Ascending aorta (tissue), 2 donors: ENCODE measurements at regions not wholly inside any gene's neighbourhood (a gene's known extent, or its start where the extent isn't known, plus 50 kb on each side); places are given as distances from the start of the nearest gene placed in this dataset.
"Not testable (repeated sequence)": the region's sequence is repeated elsewhere in the genome, so short reads cannot be mapped to it uniquely, and the experiment has no call there.

ENCODE experiments used
- DNase-seq, 2 donors: peaks; one replicate each; pipeline ENCODE4 v3.0.0-alpha.2; 2019; ENCODE audit warnings: low spot score in 2 of 2
- H3K27ac ChIP-seq, 2 donors: fragments of 200-600 bp; sonication (generic); one replicate each; pipeline ENCODE4 v1.5.1; 2016 to 2017; ENCODE audit warnings: mild to moderate bottlenecking in 1 of 2
- H3K27me3 ChIP-seq: fragments of 200-600 bp; sonication (generic); one replicate; pipeline ENCODE4 v1.5.1; 2017
- H3K36me3 ChIP-seq, 2 donors: fragments of 200-600 bp; sonication (generic); one replicate each; pipeline ENCODE4 v1.5.1; 2016
- H3K4me1 ChIP-seq, 2 donors: fragments of 200-600 bp; sonication (generic); one replicate each; pipeline ENCODE4 v1.5.1; 2016 to 2017; ENCODE audit warnings: mild to moderate bottlenecking in 1 of 2
- H3K4me3 ChIP-seq, 2 donors: fragments of 200-600 bp; sonication (generic); one replicate each; pipeline ENCODE4 v1.5.1; 2016 to 2017; ENCODE audit warnings: mild to moderate bottlenecking in 1 of 2
- H3K9me3 ChIP-seq, 2 donors: fragments of 200-600 bp; sonication (generic); one replicate each; pipeline ENCODE4 v1.5.1; 2016
- CTCF ChIP-seq, 3 experiments: fragments of 200-600 bp in 2 of 3; fragments of 450-650 bp in 1 of 3; sonication (generic) in 2 of 3; IDR thresholded peaks; one replicate each; pipeline ENCODE4 v1.5.1; 2016 to 2019; ENCODE audit warnings: antibody characterized with exemption in 3 of 3, mild to moderate bottlenecking in 1 of 3, moderate library complexity in 1 of 3
- intact Hi-C: fragments of 100-400 bp; cut with DNase I; formaldehyde crosslinking; loops from one replicate; pipeline ENCODE4 v1.15.1; 2023

GRCh38 chrX:84865113-84865512 lies 138.6 kb upstream of the APOOL start:
- Histone ChIP-seq H3K4me1 (no peaks in the 10 kb centered on the region), H3K27me3 (no peaks in the 10 kb centered on the region), H3K36me3 (no peaks in the 10 kb centered on the region), H3K9me3 (no peaks in the 10 kb centered on the region), H3K27ac (no peak overlapping the region), H3K4me3 (no peak overlapping the region)
- no peak for TF ChIP-seq CTCF (IDR thresholded peaks at IDR 0.05)
- intact Hi-C loops = no loop called here
- no peak for DNase-seq

- H3K9me3 ChIP-seq, H3K36me3 ChIP-seq, H3K27me3 ChIP-seq, DNase-seq, H3K4me1 ChIP-seq, H3K4me3 ChIP-seq: not testable (repeated sequence)
- peak overlapping the region; percentile 33 to 37 for H3K27ac ChIP-seq
- intact Hi-C loops = loop anchor here (10.0 kb wide), 1 partner anchor 185 kb away; no protein-coding TSS in a partner anchor
These were observed 133.4 kb upstream of the APOOL start for GRCh38 chrX:84870281-84870680.

DNA sequence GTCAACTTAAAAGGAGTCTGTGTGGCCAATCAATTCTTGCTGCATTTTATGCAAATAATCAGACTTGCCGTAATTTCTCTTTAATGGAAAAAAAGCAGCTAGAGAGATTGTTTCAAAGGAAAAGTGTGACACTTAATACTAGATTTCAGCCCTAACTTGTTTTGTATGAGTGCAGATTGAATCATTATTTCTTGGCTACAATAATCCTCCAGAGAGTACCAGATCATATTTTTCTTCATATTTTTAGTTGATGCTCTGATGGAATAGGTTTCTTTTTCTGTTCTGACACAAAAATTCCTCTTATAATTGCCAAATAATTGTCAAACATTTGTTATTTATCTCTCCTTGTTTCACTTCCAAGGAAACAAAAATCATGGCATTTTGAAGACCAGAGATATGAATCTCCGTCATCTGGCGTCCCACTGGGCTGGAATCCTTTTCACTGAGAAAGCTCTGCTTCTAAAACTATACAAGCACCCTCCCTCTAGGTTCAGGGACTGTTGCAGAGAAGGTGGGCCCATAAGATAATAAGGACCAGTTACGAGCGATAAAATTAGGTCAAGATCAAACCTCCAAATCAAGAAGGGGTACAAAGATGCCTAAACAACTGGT lies 131.4 kb upstream of the APOOL start:
- not testable (repeated sequence) for H3K9me3 ChIP-seq, H3K4me1 ChIP-seq, H3K27me3 ChIP-seq, H3K36me3 ChIP-seq, H3K4me3 ChIP-seq, DNase-seq
- H3K27ac ChIP-seq = peak overlapping the region in 1 of 2 donors; percentile 70
- intact Hi-C loops = loop anchor here (10.0 kb wide), 1 partner anchor 183 kb away; no protein-coding TSS in a partner anchor

GRCh38 chrX:84873176-84873575 lies 130.5 kb upstream of the APOOL start:
- intact Hi-C loops = loop anchor here (10.0 kb wide), 1 partner anchor 182 kb away; no protein-coding TSS in a partner anchor
- Histone ChIP-seq H3K9me3 (no peaks in the 10 kb centered on the region), H3K27me3 (no peaks in the 10 kb centered on the region), H3K27ac (peak overlapping the region; percentile 59 to 70), H3K36me3 (no peaks in the 10 kb centered on the region), H3K4me3 (no peak overlapping the region), H3K4me1 (peaks cover 0 to 4% of the 10 kb centered on the region in 2 donors)
- no peak for DNase-seq
- no peak for TF ChIP-seq CTCF (IDR thresholded peaks at IDR 0.05)

GRCh38 chrX:84876876-84877275 lies 126.8 kb upstream of the APOOL start:
- H3K27ac ChIP-seq = peak overlapping the region; percentile 3 to 58
- no peaks in the 10 kb centered on the region for H3K4me1 ChIP-seq
- no peaks in the 10 kb centered on the region for H3K9me3 ChIP-seq
- TF ChIP-seq CTCF (IDR thresholded peaks at IDR 0.05) = no peak
- no peak overlapping the region for H3K4me3 ChIP-seq
- intact Hi-C loops = loop anchor here (10.0 kb wide), 1 partner anchor 178 kb away; no protein-coding TSS in a partner anchor
- DNase-seq = no peak
- no peaks in the 10 kb centered on the region for H3K36me3 ChIP-seq
- no peaks in the 10 kb centered on the region for H3K27me3 ChIP-seq

DNA sequence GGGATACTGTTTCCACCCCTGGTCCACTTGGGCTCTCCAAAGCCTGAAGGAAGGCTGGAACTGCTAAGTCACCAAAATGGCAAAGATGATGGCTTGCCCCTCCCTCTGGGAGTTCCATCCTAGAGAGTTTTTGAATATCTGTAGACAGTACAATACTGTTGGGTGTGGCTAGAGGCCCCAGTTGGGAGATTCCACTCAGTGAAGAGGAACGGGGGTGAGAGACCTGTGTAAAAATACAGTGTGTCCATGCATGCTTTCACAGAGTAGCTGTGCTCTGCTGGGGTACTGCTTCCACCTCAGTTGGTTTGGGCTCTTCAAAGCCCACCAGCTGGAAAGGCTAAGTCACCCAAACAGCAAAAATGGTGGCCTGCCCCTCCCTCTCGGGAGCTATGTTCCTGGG lies 109.8 kb upstream of the APOOL start:
- H3K9me3 ChIP-seq = no peaks in the 10 kb centered on the region
- intact Hi-C loops = no loop called here
- no peak for DNase-seq
- H3K4me1 ChIP-seq = no peaks in the 10 kb centered on the region
- no peak overlapping the region for H3K27ac ChIP-seq
- no peaks in the 10 kb centered on the region for H3K27me3 ChIP-seq
- no peaks in the 10 kb centered on the region for H3K36me3 ChIP-seq
- TF ChIP-seq CTCF (IDR thresholded peaks at IDR 0.05) = no peak
- no peak overlapping the region for H3K4me3 ChIP-seq
